ENCODE measurements at regions not wholly inside any gene's neighbourhood (a gene's known extent, or its start where the extent isn't known, plus 50 kb on each side); places are given as distances from the start of the nearest gene placed in this dataset.

DNA sequence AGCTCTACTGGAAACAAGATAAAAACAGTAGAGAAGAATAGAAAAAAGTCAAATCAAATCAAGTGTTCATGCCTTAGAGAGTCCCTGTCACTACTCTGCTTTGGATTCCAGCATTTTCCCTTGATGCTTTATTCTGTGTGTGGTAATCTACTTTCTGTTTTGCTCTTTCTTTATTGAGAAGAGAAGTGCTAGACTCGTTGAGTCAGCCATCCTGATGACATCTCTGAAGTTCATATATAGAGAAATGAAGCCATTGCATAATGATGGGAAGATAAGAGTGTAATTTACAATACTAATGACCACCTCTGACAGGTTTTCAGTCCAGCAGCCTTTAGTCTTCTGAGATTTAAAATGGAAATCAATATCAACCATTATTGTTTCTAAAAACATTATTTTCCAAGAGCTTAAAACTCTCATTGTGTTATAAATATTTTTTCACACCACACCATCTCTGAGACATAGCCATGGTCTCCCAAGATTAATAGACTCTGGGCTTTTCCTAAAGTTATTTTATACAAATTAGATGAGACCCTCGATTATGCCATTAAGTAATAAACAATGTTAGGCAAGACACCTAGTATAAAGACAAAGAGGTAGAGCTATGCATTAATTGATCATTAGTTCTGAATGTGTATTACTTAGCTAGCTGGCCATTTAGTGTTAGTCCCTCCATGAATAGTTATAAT, 679.0 kb upstream of the ACVR2A start:
- FAIRE-seq = no peak

DNA sequence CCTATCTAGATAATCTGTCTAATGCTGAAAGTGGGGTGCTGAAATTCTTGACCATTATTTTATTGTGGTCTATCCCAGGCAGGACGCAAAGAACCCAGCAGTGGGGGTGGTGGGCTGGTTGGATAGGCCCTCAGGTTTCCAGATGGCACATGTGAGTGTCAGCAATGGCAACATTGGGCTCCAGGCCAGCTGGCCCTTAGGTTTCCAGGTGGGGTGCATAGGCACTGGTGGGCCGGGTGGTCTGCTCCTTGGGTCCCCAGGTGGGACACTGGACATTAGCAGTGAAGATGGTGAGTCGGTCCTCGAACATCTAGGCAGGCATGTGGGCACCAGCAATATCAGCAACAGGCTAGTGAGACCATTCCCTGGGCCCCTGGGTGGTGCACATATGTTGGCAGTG, 680.3 kb upstream of the ACVR2A start:
- no peak for FAIRE-seq
- Histone ChIP-seq H3K36me3 (ENCODE audit: control insufficient read depth, insufficient read depth, low read length) (no peaks in the 10 kb centered on the region), H3K27me3 (ENCODE audit: control insufficient read depth, insufficient read depth, low read length) (no peaks in the 10 kb centered on the region), H3K4me3 (ENCODE audit: low read depth, low read length) (no peak overlapping the region)
- TF ChIP-seq, protein P1, sequence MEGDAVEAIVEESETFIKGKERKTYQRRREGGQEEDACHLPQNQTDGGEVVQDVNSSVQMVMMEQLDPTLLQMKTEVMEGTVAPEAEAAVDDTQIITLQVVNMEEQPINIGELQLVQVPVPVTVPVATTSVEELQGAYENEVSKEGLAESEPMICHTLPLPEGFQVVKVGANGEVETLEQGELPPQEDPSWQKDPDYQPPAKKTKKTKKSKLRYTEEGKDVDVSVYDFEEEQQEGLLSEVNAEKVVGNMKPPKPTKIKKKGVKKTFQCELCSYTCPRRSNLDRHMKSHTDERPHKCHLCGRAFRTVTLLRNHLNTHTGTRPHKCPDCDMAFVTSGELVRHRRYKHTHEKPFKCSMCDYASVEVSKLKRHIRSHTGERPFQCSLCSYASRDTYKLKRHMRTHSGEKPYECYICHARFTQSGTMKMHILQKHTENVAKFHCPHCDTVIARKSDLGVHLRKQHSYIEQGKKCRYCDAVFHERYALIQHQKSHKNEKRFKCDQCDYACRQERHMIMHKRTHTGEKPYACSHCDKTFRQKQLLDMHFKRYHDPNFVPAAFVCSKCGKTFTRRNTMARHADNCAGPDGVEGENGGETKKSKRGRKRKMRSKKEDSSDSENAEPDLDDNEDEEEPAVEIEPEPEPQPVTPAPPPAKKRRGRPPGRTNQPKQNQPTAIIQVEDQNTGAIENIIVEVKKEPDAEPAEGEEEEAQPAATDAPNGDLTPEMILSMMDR (IDR thresholded peaks at IDR 0.05; ENCODE audit: insufficient read depth, low read length, severe bottlenecking) = no peak
- no peak for DNase-seq (ENCODE audit: low read depth)

More for the DNA sequence above, 679.0 kb upstream of the ACVR2A start:
- TF ChIP-seq, protein P1 (IDR thresholded peaks at IDR 0.05; ENCODE audit: insufficient read depth, low read length, severe bottlenecking) = no peak
- DNase-seq (ENCODE audit: low read depth) = no peak
- Histone ChIP-seq H3K27me3 (ENCODE audit: control insufficient read depth, insufficient read depth, low read length) (no peaks in the 10 kb centered on the region), H3K36me3 (ENCODE audit: control insufficient read depth, insufficient read depth, low read length) (no peaks in the 10 kb centered on the region), H3K4me3 (ENCODE audit: low read depth, low read length) (no peak overlapping the region)

DNA sequence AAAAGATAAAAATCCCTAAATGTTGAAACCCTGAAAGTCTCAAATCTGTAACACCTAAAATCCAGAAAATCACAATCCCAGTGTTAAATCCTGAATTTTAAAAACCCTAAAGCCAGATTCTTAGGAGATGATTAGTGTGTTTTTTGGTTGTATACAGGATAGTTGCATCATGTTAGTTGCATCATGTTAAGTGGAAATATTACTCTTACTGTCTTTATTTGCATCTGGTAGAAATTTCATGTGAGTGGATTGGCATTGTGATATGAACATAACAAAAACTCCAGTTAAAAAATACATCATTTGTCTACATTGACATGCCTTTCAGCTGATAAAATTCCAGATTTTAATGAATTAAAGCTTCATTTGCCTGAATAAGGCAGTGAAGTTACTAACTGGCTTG, 683.1 kb upstream of the ACVR2A start:
- TF ChIP-seq, protein P1 (IDR thresholded peaks at IDR 0.05; ENCODE audit: insufficient read depth, low read length, severe bottlenecking) = no peak
- FAIRE-seq (no peak), DNase-seq (ENCODE audit: low read depth) (no peak)

DNA sequence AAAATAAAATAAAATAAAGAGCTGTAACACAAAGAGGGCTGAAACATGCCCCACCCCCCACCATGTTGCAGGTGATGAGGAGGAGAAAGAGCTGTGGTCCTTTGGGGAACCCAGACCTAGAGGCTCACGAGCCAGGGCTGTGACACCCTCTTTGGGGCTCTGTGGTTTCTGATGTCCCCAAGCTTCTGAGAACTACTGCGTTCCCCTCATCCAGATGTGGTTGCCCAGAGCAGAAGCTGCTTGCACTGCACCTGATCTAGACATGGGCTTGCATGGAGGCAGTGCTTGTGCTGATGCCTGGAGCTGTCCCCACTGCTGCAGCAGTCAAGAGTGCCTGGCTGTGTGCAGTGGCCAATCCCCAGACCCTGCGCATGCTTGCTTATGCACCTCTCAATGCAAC, 687.9 kb upstream of the ACVR2A start:
- no peaks in the 10 kb centered on the region for H3K27me3 ChIP-seq (ENCODE audit: control insufficient read depth, insufficient read depth, low read length)
- H3K4me3 ChIP-seq (ENCODE audit: low read depth, low read length) = no peak overlapping the region
- FAIRE-seq (no peak), DNase-seq (ENCODE audit: low read depth) (no peak)
- TF ChIP-seq, protein P1 (IDR thresholded peaks at IDR 0.05; ENCODE audit: insufficient read depth, low read length, severe bottlenecking) = no peak
- H3K36me3 ChIP-seq (ENCODE audit: control insufficient read depth, insufficient read depth, low read length) = no peaks in the 10 kb centered on the region

More for the DNA sequence above, 683.1 kb upstream of the ACVR2A start:
- Histone ChIP-seq H3K27me3 (ENCODE audit: control insufficient read depth, insufficient read depth, low read length) (no peaks in the 10 kb centered on the region), H3K36me3 (ENCODE audit: control insufficient read depth, insufficient read depth, low read length) (no peaks in the 10 kb centered on the region), H3K4me3 (ENCODE audit: low read depth, low read length) (no peak overlapping the region)

DNA sequence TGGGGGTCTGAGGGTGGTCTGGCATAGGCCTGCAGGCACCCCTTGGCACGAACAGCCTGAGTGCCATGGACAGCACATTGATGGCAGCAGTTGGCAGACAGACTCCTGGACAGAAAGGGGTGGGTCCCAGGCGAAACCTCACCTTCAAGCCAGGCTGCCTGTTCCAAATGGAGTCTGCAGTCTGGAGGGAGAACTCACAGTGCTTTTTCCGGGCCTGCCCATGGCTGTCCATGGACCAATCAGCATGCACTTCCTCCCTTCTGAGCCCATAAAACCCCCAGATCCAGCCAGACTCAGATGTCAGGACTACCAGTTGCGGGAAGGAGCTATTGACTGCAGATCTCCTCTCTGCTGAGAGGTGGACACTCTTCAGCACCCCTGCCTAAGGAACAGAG, 694.6 kb upstream of the ACVR2A start:
- no peaks in the 10 kb centered on the region for H3K27me3 ChIP-seq (ENCODE audit: control insufficient read depth, insufficient read depth, low read length)
- TF ChIP-seq, protein P1 (IDR thresholded peaks at IDR 0.05; ENCODE audit: insufficient read depth, low read length, severe bottlenecking) = no peak
- DNase-seq (ENCODE audit: low read depth) (no peak), FAIRE-seq (peak; percentile 72)
- H3K36me3 ChIP-seq (ENCODE audit: control insufficient read depth, insufficient read depth, low read length) = no peaks in the 10 kb centered on the region
- H3K4me3 ChIP-seq (ENCODE audit: low read depth, low read length) = no peak overlapping the region

Measured in bronchial epithelial cell (primary cell).